ENCODE measurements at regions not wholly inside any gene's neighbourhood (a gene's known extent, or its start where the extent isn't known, plus 50 kb on each side); places are given as distances from the start of the nearest gene placed in this dataset.

DNA sequence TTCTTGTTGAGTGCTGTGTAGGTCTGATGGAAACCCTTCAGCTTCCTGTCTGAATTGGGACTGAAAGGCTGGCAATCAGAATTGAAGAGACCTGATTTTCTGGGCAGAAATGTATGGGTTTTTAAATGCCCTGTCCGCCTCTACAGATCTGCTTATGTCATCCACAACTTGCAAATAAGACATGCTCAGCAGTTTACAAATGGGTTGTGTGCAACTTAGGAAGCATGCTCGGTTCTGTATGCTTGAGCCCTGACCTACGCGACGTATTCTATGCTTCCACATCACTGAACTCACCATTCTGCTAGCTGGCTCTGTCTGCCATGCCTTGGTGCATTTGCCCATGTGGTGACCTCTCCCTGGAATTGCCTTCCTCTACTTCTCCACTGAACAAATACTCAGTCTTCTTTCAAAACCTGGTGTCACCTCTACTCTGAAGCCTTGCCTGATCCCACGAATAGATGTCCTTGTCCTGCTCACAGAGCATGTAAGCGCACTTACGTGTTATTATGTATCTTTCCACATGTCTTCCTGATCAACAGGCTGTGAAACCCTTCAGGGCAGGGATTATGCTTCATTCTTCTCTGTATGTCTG is 194.2 kb downstream of the ERCC6L2 start:
- Histone ChIP-seq H2AFZ (ENCODE audit: low read depth, low read length) (no peak overlapping the region), H3K9ac (replicated peaks; ENCODE audit: extremely low read depth, insufficient read depth, low read length) (no peak overlapping the region), H3K36me3 (ENCODE audit: control insufficient read depth in 2 of 2, extremely low read depth in 1 of 2, insufficient read depth in 2 of 2, low read length in 2 of 2) (no peaks in the 10 kb centered on the region), H3K9me1 (replicated peaks; ENCODE audit: control insufficient read depth, extremely low read depth, insufficient read depth, low read length) (no peaks in the 10 kb centered on the region), H3K4me3 (replicated peaks in 1 of 3; ENCODE audit: insufficient read depth in 1 of 3, low read depth in 1 of 3, low read length in 3 of 3) (no peak overlapping the region), H3K4me2 (ENCODE audit: insufficient read depth, low read length) (no peak overlapping the region), H3K27ac (ENCODE audit: insufficient read depth, low read depth, low read length) (no peak overlapping the region), H3K27me3 (ENCODE audit: control insufficient read depth in 2 of 2, insufficient read depth in 2 of 2, low read length in 2 of 2) (peaks cover 0 to 7% of the 10 kb centered on the region in 2 experiments), H3K79me2 (ENCODE audit: control insufficient read depth, insufficient read depth, low read length) (no peaks in the 10 kb centered on the region), H3K9me3 (replicated peaks; ENCODE audit: control insufficient read depth, insufficient read depth, low read length) (no peaks in the 10 kb centered on the region), H3K4me1 (ENCODE audit: control insufficient read depth, extremely low read depth, insufficient read depth, low read length) (no peaks in the 10 kb centered on the region), H4K20me1 (replicated peaks; ENCODE audit: control insufficient read depth, extremely low read depth, insufficient read depth, low read length) (no peaks in the 10 kb centered on the region)
- BruUV-seq (replicated peaks) = no TSS peak
- FAIRE-seq = no peak
- intact Hi-C loops (cut with micrococcal nuclease) (no loop called here), dilution Hi-C loops (cut with MboI; ENCODE audit: extremely low pct_ligation_motif_present, low sequenced_read_pairs) (no loop called here)
- ChIA-PET CTCF (no interaction called here), POLR2A (no interaction called here)
- TF ChIP-seq GATA2 (IDR thresholded peaks at IDR 0.05; ENCODE audit: insufficient read depth, insufficient read length, low read depth, low read length) (no peak), FOS (IDR thresholded peaks at IDR 0.05; ENCODE audit: borderline replicate concordance, insufficient read depth, low read length) (no peak), POLR2AphosphoS5 (IDR thresholded peaks at IDR 0.05; ENCODE audit: insufficient read depth, low read depth, low read length) (no peak), JUN (IDR thresholded peaks at IDR 0.05; ENCODE audit: borderline replicate concordance, insufficient read depth, insufficient read length, low read depth) (no peak), MYC (IDR thresholded peaks at IDR 0.05; ENCODE audit: low read depth, low read length) (no peak), POLR2A (IDR thresholded peaks at IDR 0.05; ENCODE audit: low read depth, low read length) (no peak), MAX (IDR thresholded peaks at IDR 0.05; ENCODE audit: insufficient read depth, insufficient read length) (no peak), EZH2 (IDR thresholded peaks at IDR 0.05; ENCODE audit: borderline replicate concordance, low read depth, low read length, severe bottlenecking) (no peak)
- TF ChIP-seq, protein P1, sequence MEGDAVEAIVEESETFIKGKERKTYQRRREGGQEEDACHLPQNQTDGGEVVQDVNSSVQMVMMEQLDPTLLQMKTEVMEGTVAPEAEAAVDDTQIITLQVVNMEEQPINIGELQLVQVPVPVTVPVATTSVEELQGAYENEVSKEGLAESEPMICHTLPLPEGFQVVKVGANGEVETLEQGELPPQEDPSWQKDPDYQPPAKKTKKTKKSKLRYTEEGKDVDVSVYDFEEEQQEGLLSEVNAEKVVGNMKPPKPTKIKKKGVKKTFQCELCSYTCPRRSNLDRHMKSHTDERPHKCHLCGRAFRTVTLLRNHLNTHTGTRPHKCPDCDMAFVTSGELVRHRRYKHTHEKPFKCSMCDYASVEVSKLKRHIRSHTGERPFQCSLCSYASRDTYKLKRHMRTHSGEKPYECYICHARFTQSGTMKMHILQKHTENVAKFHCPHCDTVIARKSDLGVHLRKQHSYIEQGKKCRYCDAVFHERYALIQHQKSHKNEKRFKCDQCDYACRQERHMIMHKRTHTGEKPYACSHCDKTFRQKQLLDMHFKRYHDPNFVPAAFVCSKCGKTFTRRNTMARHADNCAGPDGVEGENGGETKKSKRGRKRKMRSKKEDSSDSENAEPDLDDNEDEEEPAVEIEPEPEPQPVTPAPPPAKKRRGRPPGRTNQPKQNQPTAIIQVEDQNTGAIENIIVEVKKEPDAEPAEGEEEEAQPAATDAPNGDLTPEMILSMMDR (IDR thresholded peaks at IDR 0.05; ENCODE audit: extremely low read depth in 1 of 2, insufficient read depth in 1 of 2, low read depth in 1 of 2, low read length in 2 of 2) = no peak
- DNase-seq (ENCODE audit: low read depth, low spot score) = no peak

Data from endothelial cell of umbilical vein (primary cell).